Activated CD4-positive, alpha-beta T cell treated with anti-CD3 and anti-CD28 coated beads for 4 hours (primary cell): ENCODE measurements at regions not wholly inside any gene's neighbourhood (a gene's known extent, or its start where the extent isn't known, plus 50 kb on each side); places are given as distances from the start of the nearest gene placed in this dataset.
"Not testable (repeated sequence)": the region's sequence is repeated elsewhere in the genome, so short reads cannot be mapped to it uniquely, and the experiment has no call there.

Experiments used
- DNase-seq, 2 donors: peaks; one replicate each; pipeline ENCODE4 v3.0.0-alpha.2; 2020

DNA sequence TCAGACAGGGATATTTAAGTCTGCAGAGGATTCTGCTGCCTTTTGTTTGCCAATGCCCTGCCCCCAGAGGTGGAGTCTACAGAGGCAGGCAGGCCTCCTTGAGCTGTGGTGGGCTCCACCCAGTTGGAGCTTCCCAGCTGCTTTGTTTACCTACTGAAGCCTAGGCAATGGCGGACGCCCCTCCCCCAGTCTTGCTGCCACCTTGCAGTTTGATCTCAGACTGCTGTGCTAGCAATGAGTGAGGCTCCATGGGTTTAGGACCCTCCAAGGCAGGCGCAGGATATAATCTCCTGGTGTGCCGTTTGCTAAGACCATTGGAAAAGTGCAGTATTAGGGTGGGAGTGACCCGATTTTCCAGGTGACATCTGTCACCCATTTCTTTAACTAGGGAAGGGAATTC, 132.7 kb downstream of the UNC93B1 start:
- not testable (repeated sequence) for DNase-seq

DNA sequence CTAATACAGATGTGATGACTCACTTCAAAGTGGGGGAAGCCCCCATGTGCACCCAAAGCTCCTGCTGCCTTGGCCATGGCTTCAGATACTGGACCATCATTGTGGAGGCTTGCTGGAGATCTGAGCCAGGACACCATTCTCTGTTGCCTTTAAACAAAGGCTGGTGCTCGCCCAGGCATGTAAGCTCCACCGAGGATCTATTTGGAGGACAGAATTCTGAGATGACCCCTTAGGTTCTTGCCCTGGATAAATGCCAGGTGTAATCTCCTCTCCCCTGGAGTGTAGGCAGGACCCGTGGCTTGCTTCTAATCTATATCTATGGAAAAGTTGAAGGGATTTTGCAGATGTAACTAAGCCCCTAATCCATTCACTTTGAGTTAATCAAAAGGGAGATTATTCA, 141.0 kb downstream of the UNC93B1 start:
- not testable (repeated sequence) for DNase-seq

DNA sequence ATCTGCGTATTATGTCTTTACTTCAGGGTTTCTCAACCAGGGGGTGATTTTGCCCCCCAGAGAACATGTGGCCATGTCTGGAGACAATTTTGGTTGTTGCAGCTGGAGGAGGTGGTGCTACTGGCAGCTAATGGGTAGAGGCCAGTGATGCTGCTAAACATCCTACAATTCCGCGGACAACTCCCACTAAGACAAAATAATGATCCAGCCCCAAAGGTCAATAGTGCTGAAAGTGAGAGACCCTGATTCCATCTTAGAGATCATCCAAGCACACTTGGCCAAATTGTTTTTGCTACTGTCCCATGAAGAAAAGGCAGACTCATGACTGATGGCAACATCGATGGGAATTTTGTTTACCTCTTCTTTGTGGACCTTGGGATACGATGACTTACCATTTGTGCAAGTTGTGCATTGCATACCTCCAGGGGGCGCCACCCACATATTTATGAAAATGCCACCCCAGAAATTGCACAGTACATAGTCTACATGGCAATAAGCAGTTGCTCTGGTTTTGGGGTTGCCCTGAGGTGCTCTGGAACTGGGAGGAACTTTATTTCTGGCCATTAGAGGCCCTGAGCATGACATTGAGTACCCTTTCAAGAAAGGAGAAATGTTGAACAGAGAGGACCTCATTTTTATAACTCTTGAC, 144.3 kb downstream of the UNC93B1 start:
- DNase-seq = peak; percentile 36 to 62

DNA sequence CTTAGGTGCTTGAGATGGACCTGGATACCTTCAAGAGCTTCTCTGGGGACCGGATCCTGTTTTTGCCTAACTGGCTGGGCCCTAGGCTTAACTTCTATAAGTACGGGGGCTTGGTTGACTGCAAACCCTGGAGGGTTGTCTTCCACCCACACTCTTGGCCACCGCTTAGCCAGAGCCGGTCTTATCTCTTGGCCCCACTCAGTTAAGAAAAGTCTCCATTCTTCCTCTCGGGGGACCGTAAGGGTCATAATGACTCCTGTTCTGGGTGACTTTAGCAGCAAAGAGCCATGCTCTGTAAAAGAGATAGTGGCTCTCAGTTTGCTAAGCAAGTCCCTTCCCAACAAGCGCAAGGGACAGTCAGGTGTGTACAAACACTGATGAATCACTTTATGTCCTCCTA, 153.2 kb downstream of the UNC93B1 start:
- DNase-seq = not testable (repeated sequence)

DNA sequence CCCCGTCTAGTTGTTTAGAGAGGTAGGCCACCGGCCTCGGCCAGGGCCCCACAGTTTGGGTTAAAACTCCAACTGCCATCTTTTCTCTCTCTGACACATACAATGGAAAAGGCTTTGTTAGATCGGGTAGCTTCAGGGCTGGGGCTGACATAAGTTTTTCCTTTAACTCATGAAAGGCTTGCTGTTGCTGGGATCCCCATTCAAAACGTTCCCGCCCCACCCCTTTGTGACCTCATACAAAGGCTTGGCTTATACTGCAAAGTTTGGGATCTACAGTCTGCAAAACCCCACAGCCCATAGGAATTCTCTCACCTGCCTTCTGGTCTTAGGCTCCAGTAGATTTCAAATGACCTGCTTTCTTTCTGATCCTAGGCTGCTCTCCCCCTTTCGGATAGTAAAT, 154.1 kb downstream of the UNC93B1 start:
- not testable (repeated sequence) for DNase-seq

DNA sequence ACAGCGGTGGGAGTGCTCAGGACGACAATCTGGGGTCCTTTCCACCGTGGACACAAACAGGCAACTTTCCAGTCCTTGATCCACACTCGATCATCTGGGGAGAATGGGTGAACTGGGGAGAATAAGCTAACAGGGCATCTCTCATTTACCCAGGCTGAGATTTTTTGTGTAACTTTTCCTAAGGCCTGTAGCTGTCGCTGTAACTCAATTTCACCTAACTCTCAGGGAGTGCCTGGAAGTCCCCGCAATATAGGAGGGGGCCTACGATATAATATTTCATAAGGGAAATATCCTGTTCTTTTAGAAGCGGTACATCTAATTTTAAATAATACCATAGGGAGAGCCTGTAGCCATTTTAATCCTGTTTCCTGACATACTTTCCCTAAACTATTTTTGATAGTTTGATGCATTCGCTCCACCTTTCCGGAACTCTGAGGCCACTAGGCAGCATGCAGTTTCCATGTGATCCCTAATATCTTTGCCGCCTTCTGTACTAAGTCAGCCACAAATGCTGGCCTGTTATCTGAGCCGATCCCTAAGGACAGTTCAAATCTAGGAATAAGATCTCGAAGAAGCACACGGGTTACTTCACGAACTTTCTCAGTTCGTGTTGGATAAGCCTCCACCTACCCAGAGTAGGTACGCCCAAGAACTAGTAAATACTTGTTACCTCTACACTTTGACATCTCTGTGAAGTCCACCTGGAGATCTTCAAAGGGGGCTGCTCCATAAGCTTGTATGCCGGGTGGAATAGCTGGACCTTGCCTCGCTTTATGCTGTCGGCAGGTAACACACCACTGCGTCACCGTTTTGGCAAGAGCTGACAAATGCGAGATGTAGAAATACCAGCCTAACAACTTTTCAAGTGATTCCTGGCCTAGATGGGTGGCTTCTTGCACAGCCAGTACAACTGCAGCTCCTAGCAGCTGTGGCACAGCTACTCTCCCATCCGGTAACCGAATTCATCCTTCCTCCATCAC, 155.7 kb downstream of the UNC93B1 start:
- DNase-seq = not testable (repeated sequence)

DNA sequence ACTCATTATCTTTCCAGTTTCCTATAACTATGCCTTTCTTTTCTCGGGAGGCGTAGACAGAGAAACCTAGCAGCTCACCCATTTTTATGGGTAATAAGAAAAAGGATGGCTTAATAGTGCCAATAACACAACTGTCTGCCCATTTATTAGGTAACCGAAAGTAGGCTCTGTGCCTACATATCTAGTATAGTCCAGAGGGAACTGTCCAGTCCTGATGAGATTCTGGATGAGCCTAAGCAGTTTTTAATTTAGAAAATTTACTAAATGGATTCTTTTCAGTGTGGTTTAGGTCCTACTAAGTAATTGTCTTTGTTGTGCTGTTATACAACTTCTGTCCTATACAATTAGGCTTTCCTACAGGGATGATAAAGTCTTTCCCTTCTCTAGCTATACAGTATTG, 157.6 kb downstream of the UNC93B1 start:
- not testable (repeated sequence) for DNase-seq

DNA sequence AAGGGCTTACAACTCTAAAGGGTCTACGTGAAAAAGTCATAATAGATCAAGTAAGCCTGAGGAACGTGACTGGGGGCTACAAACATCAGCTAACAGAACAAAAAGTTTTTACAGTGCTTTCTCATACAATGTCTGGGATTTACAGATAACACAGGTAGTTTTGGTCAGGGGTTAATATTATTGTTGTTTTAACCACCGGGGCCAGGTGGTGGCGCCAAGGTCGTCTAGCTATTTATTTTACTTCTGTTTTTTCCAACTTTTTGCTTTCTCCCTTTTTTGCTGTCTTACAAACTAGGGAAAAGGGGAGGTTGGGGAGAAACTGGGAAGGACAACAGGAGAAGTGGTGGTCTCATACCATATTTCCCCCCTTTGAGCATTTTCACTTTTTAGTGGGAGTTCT, 158.6 kb downstream of the UNC93B1 start:
- not testable (repeated sequence) for DNase-seq

DNA sequence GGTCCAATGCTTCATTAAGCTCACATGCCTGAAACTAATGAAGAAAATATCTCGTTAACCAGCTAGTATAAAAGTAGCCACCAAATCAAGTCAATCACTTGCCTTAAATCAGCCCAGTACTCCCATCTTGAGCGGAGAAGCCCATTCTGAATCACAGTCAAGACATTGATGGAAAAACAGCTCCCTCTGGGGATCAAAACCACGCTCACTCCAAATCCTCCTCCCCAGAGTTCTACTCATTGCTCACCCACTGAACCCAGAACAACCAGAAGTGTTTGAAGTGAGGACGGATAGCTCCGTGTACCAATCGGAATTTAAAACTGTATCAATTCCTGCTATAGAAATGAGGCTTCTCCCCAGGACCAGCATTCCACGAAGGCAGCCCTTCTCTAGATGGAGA, 163.3 kb downstream of the UNC93B1 start:
- not testable (repeated sequence) for DNase-seq

DNA sequence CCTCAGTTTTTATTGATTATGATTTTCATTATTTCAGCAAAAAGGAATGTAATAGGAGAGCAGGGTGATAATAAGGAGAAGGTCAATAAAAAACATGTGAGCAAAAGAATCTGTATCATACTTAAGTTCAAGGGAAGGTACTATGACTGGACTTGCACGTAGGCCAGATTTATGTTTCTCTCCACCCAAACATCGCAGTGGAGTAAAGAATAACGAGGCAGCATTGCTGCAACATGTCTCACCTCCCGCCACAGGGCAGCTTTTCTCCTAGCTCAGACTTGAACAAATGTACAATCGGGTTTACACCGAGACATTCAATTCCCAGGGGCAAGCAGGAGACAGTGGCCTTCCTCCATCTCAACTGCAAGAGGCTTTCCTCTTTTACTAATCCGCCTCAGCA, 155.7 kb upstream of the ALDH3B2 start:
- DNase-seq = not testable (repeated sequence)

DNA sequence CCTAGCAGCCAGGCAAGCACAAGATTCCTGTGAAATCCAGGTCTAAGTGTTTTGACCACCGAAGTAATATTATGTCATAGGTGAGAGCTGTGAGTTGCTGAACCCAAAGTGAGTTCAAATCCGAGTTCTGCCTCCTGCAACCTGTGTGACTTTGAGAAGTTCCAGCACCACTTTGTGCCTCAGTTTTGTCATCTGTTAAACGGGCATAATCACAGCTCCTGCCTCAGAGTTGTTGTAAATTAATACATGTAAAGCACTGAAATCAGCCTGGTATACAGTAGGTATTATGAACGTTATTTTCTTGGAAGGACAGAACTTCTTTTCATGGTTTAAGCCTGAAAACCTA, 152.5 kb upstream of the ALDH3B2 start:
- DNase-seq = not testable (repeated sequence)

DNA sequence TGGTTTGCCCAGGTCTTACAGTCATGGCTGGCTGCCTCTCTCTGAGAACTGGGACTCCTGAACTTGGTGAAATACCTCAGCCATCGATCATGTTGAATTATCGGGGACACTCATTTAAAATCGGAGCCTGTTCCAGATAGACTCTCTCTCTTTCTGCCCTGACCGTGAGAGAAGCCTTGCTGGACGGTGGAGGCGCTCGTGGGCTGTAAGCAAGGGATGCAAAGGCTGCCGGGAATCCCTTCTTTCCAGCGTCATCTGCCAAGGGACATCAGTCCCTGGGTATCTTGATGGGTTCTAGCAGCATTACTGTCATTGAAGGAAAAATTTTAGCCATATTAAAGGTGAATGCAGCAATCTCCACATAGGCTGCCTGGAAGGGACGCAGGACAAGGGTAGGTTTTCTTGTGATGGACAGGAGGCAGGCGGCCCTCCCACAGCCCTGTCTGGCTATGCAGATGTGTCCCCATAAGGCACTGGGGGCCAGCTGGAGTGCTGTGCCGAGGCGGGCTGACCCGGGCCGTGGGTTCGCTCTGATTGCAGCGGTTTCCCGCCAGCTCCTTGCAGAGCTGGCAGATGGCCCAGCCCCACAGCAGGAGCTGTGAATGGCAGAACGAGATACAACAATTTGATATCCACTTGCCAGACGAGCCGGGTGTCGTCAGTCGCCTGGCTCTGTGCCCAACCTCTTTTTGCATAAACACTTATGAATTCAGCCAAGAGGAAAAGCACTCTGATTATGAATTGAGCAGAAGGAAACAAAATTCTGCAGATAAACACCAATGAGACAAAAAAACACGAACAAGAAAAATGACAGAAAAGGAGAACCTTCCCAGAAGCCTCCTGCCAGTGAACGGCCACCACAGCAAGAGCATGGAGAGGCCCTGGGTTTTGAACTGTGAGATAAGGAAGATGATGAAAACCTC, 151.9 kb upstream of the ALDH3B2 start:
- not testable (repeated sequence) for DNase-seq

DNA sequence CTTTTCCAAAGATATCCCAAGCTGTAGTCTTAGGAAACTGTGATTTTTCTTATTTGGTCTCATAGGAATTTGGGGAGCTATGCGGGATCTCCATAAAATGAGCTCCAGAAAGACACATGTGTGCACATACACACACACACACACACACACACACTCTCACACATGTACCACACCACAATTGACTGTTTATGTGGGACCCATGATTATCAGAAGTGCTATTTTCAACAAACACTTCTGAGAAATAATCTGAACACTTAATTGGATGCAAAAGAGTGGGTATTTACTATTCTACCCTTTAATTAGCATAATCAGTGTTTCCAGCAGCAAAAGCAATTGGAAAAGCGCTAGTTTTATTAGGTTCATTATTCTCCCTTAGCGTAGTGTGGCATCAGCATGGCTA, 150.4 kb upstream of the ALDH3B2 start:
- DNase-seq = not testable (repeated sequence)

DNA sequence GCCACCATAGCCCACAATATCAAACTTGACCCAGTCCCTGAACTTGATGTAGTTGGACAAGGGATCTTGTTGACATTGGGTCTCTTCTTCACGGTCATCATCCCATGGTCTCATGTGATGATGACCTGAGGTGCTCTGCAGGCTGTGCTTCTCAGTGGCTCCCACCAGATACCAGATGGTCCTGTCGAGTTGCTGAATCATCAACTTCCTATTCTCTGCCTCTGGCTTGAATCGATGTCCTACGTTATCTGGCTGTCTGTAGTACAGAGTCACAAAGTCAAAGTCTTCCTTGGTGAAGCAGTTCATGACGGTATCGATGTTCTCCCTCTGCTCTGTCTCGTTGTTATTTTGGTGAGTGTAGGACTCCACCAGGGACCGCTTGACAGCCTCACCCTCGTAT, 145.7 kb upstream of the ALDH3B2 start:
- DNase-seq = no peak

DNA sequence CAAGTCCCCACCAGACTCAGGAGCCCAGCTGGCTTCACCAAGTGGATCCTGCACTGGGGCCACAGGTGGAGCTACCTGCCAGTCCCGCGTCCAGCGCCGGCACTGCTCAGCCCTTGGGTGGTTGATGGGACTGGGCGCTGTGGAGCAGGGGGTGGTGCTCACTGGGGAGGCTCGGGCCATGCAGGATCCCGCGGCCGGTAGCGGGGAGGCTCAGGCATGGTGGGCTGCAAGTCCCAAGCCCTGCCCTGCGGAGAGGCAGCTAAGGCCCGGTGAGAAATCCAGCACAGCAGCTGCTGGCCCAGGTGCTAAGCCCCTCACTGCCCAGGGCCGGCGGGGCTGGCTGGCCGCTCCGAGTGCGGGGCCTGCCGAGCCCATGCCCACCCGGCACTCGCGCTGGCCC, 143.1 kb upstream of the ALDH3B2 start:
- not testable (repeated sequence) for DNase-seq

DNA sequence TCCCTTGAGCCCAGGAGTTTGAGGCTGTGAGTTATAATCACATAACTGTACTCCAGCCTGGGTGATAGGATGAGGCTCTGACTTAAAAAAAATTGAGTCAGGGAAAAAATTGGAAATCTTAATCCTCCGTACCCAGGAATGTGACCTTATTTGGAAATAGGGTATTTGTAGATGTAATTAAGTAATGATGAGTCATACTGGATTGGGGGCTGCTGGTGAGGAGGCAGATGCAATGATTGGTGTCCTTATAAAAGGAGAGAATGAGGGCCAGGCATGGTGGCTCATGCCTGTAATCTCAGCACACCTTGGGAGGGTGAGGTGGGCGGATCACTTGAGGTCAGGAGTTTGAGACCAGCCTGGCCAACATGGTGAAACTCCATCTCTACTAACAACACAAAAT, 134.9 kb upstream of the ALDH3B2 start:
- not testable (repeated sequence) for DNase-seq

DNA sequence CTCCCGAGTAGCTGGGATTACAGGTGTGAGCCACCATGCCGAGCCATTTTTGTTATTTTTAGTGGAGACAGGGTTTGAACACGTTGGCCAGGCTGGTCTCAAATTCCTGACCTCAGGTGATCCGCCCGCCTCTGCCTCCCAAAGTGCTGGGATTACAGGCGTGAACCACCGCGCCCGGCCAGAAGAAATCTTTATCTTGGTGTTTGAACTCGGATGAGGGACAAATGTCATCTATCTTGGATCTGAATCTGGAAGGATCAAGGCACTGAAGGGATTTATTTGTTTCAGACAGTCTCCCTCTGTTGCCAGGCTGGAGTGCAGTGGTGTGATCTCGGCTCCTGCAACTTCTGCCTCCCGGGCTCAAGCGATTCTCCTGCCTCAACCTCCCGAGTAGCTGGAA, 133.5 kb upstream of the ALDH3B2 start:
- DNase-seq = not testable (repeated sequence)

DNA sequence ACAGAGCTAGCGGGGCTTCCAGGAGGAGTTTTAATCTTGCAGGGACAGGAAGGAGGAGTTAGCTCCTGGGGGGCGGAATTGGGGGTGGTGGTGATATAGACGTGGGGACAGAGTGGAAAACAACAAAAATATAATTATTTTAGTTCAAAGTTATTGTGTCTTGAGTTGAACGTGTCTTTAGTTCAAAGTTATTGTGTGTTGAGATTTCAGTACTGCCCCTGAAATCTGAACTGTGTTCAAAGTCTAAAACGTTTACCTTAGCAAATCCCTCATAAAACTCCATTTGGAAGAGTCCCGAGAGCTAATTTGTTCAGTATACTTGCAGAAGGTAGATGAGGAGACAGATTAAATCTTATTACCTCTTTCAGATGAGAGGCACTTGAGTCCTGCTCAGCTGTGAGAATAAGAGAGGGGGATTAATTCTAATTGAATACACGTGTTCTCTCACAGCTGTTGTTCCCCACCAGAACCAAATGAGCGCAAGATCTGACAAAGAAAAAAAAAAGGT, 132.4 kb upstream of the ALDH3B2 start:
- not testable (repeated sequence) for DNase-seq

DNA sequence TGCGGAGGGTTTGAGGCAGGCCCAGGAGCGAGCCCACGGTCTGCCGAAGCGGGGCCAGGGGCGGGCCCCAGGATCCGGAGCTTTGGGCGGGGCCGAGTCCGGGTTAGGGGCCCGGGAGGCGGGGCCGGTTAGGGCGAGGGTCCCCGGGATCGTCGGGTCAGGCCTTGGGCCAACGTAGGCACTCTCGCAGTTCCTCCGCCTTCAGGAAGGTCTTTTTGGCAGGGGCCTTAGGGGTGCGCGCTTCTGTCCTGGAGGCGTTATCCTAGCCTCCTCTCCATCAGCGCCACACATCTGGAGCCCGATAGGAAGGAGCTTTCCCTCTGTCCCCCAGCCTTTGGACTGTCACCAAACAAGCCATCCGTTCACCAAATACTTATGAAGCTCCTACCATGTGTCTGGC, 131.8 kb upstream of the ALDH3B2 start:
- not testable (repeated sequence) for DNase-seq

DNA sequence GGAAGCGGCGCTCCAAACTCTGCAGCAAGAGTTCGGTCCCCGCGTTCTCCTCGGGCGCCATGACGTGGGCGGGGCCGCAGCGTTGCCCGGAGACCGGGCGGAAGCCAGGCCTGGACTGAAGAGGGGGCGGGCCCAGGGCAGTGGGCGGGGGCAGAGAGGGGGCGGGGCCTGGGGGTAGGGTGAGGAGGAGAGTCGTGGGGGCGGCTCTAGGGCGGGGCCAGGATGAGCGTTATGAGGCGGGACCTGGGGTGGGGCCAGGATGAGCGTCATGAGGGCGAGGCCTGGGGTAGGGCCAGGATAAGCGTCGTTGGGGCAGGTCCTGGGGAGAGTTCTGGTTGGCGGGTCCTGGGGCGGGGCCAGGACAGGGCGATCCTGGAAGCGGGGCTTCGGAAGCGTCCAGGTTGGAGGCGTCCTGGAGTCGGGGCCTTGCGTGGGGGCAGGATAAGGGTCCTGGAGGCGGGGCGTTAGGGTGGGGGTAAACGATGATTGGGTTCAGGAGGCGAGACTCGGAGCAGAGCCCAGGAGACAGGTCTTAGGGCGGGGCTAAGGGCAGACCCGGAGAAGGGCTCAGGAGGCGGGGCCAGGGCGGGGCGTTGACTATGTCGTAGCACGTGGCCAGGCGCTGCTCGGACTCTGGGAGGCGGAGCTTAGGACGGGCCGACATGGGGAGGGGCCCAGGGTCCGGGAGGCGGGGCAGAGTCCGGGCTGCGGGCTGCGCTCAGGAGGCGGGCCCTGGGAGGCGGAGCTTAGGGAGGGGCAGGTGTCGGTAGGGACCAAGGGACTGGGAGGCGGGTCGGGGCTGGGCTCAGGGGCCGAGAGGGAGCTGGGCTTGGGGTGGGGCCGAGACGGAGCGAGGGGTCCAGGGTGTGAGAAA, 131.1 kb upstream of the ALDH3B2 start:
- DNase-seq = peak; percentile 95 to 99

DNA sequence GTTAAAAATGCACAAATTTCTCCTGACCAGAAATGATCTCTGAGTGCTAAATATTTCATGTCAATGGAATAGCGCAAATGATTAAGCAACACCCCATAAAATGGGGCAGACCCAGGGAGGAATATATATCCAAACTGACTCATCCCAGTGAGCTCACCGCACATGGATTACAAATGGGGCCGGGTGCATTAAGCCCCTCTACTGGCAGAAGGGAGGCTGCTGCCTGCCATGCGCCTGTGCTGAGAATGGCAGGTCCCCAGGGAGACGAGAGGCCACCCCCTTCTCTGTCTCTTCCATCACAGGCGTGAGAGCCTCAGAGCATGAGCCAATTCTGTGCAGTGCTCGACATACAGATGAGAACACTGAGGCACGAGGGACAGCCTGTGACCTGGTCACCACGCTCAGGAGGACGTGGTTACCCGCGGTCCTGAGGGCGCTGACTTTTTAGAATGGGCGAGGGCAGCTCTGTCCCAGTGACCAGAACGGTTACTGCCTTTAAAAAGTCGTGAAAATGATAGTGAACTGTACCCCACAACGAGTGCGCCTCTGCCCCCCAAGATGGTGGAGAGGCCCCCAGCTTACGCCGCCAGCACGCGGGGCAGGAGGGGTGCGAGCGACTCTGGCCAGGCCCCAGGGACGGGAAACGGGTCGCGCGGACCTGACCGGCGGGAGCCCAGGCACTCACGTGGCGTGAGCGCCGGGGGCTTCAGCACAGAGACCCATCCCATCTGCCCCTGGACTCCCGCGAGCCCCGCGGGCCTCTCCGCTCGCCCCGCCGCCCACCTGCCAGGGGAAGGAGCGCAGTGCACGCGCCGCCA, 130.2 kb upstream of the ALDH3B2 start:
- not testable (repeated sequence) for DNase-seq
